ENCODE measurements at regions not wholly inside any gene's neighbourhood (a gene's known extent, or its start where the extent isn't known, plus 50 kb on each side); places are given as distances from the start of the nearest gene placed in this dataset.

DNA sequence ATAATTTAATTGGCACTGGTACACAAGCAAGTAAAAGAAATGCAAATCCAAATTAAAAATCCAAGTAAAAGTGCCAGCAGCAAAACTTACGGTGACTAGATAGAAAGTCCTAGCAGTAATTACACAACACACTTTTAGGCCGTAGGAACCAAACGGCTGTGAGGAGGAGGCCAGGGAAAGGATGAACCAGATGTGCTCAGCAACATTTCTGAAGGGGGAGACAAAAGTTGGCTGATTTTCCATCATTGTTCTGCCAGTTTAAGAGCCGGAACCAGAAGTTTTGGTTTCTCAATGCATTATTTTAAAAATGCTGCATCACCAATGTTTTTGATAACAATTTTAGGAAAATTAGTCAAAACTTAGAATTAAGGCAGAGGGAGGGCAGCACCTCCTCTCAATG, 68.7 kb upstream of the ENPP6 start:
- no peaks in the 10 kb centered on the region for H3K27me3 ChIP-seq (replicated peaks; ENCODE audit: insufficient read depth)
- peaks cover 3% of the 10 kb centered on the region for H3K4me1 ChIP-seq (replicated peaks)
- 39% methylated on average over 4 of the region's 4 CpGs for WGBS
- H3K27ac ChIP-seq: peak overlapping the region; percentile 78 to 82
- TF ChIP-seq POLR2AphosphoS5 (IDR thresholded peaks at IDR 0.05) (no peak), POLR2A (IDR thresholded peaks at IDR 0.05) (no peak), CTCF (IDR thresholded peaks at IDR 0.05) (no peak)
- H3K36me3 ChIP-seq: no peaks in the 10 kb centered on the region
- H3K4me3 ChIP-seq: no peak overlapping the region
- intact Hi-C loops (cut with DNase I): loop anchor here (2.0 to 10.0 kb wide), 4 partner anchors 46 to 358 kb away; partner anchors contain the start of genes CASP3 and PRIMPOL
- peak; percentile 2 for DNase-seq (ENCODE audit: low spot score)
- no peaks in the 10 kb centered on the region for H3K9me3 ChIP-seq

DNA sequence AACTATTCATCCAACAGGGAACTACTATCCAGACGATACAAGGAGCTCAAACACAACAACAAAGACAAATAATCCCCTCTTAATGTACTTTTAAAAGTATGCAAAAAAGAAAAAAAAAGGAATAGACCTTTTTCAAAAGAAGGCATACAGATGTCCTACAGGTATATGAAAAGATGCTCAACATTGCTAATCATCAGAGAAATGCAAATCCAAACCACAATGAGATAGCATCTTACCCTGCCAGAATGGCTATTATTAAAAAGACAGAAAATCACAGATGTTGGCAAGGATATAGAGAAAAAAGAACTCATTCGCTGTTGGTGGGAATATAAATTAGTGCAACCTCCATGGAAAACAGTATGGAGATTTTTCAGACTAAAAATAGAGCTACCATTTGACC, 67.1 kb upstream of the ENPP6 start:
- whole genome bisulfite sequencing: 42% methylated on average over 2 of the region's 2 CpGs
- H3K9me3 ChIP-seq: no peaks in the 10 kb centered on the region
- no peak overlapping the region for H3K27ac ChIP-seq
- H3K36me3 ChIP-seq: no peaks in the 10 kb centered on the region
- no peak for DNase-seq (ENCODE audit: low spot score)
- intact Hi-C loops (cut with DNase I): loop anchor here (5.0 to 10.0 kb wide), 3 partner anchors 48 to 360 kb away; partner anchors contain the start of genes CASP3 and PRIMPOL
- H3K4me3 ChIP-seq: no peak overlapping the region
- peaks cover 3% of the 10 kb centered on the region for H3K4me1 ChIP-seq (replicated peaks)
- no peaks in the 10 kb centered on the region for H3K27me3 ChIP-seq (replicated peaks; ENCODE audit: insufficient read depth)
- TF ChIP-seq POLR2A (IDR thresholded peaks at IDR 0.05): no peak
- no peak for TF ChIP-seq POLR2AphosphoS5 (IDR thresholded peaks at IDR 0.05)
- no peak for TF ChIP-seq CTCF (IDR thresholded peaks at IDR 0.05)

DNA sequence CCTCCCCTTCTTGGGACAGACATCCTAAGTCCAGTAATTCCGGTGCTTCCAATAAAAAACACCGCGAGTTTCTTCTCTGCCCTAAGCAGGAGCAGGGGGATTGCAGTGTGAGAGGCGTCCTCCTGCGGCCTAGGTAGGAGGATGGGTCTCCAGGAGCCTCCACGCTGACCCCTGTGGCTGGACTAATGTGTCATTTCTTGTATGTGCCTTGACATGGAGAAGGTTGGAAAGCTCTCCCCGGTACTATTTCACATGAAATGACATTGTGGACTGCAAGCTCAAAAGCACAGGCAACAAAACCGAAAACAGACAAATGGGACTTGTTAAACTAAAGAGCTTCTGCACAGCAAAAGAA, 66.6 kb upstream of the ENPP6 start:
- TF ChIP-seq POLR2A (IDR thresholded peaks at IDR 0.05) (no peak), CTCF (IDR thresholded peaks at IDR 0.05) (no peak), POLR2AphosphoS5 (IDR thresholded peaks at IDR 0.05) (no peak)
- Histone ChIP-seq H3K27me3 (replicated peaks; ENCODE audit: insufficient read depth) (no peaks in the 10 kb centered on the region), H3K4me3 (no peak overlapping the region), H3K27ac (peak overlapping the region in 1 of 2 donors; percentile 43), H3K4me1 (replicated peaks) (peaks cover 3% of the 10 kb centered on the region), H3K9me3 (no peaks in the 10 kb centered on the region), H3K36me3 (no peaks in the 10 kb centered on the region)
- DNase-seq (ENCODE audit: low spot score): no peak
- 63% methylated on average over 8 of the region's 8 CpGs for WGBS
- intact Hi-C loops (cut with DNase I): loop anchor here (10.0 kb wide), 1 partner anchor 360 kb away; the partner anchor contains the start of genes CASP3 and PRIMPOL

DNA sequence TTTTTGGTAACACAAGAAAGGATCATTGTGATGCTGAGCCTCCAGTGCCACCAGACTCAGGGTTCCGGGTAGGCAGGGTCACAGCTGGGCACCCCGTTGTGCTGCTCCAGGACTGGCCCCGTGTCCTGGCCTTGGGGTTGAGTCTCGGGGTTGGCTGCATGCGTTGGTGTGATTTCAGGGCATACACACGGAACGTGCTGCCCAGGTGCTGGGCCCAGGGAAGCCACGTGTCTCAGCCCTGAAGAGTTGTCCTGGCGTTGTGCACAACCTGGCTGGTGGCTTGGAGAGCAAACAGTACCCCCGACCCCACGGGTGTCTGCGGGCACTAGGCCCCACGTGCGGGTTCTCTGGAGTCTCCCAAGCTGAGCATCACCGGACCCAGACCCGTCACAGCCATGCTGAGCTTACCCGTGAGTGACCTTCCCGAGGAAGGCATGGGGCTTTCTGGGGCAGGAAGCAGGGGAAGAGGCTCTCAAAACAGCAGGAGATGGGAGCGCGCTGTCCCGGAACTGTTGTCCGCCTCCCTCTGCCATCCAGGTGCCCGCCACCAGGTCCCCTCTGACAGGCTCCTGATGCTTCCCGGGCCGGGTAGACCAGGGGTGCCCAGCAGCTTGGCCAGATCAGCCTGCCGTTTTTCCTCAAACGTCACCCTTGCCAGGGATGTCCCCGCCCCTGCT, 66.1 kb upstream of the ENPP6 start:
- DNase-seq (ENCODE audit: low spot score): peak; percentile 20
- Histone ChIP-seq H3K27ac (peak overlapping the region; percentile 24 to 43), H3K27me3 (replicated peaks; ENCODE audit: insufficient read depth) (no peaks in the 10 kb centered on the region), H3K4me1 (replicated peaks) (peaks cover 3% of the 10 kb centered on the region), H3K4me3 (peak overlapping the region in 1 of 2 donors; percentile 11), H3K9me3 (no peaks in the 10 kb centered on the region), H3K36me3 (no peaks in the 10 kb centered on the region)
- 79% methylated on average over 28 of the region's 28 CpGs for WGBS
- TF ChIP-seq POLR2A (IDR thresholded peaks at IDR 0.05) (no peak), CTCF (IDR thresholded peaks at IDR 0.05) (no peak), POLR2AphosphoS5 (IDR thresholded peaks at IDR 0.05) (no peak)
- intact Hi-C loops (cut with DNase I): loop anchor here (10.0 kb wide), 1 partner anchor 361 kb away; the partner anchor contains the start of genes CASP3 and PRIMPOL
